ENCODE measurements at regions not wholly inside any gene's neighbourhood (a gene's known extent, or its start where the extent isn't known, plus 50 kb on each side); places are given as distances from the start of the nearest gene placed in this dataset.

- DNase-seq: no peak
- intact Hi-C loops (cut with micrococcal nuclease; ENCODE audit: unreplicated experiment): no loop called here
- no peaks in the 10 kb centered on the region for H3K36me3 Mint-ChIP-seq (ENCODE audit: insufficient read depth, unreplicated experiment)
- H3K4me3 Mint-ChIP-seq (ENCODE audit: low read depth, unreplicated experiment): no peak overlapping the region
- no peak for TF ChIP-seq CTCF (IDR thresholded peaks at IDR 0.05; ENCODE audit: unreplicated experiment)
- CTCF ChIA-PET: no interaction called here
- H3K9me3 Mint-ChIP-seq (ENCODE audit: low read depth, unreplicated experiment): no peaks in the 10 kb centered on the region
- H3K27me3 Mint-ChIP-seq (ENCODE audit: unreplicated experiment): peaks cover 83% of the 10 kb centered on the region
- BruUV-seq (replicated peaks): no TSS peak
- H3K4me1 Mint-ChIP-seq (ENCODE audit: low read depth, unreplicated experiment): no peaks in the 10 kb centered on the region
- H3K27ac Mint-ChIP-seq (ENCODE audit: unreplicated experiment): no peak overlapping the region
Measured at GRCh38 chr1:38778521-38778920, 81.1 kb downstream of the RRAGC start.

GRCh38 chr1:38778051-38778450 lies 81.5 kb downstream of the RRAGC start:
- no peaks in the 10 kb centered on the region for H3K36me3 Mint-ChIP-seq (ENCODE audit: insufficient read depth, unreplicated experiment)
- BruUV-seq (replicated peaks): no TSS peak
- H3K27me3 Mint-ChIP-seq (ENCODE audit: unreplicated experiment): peaks cover 81% of the 10 kb centered on the region
- H3K27ac Mint-ChIP-seq (ENCODE audit: unreplicated experiment): no peak overlapping the region
- CTCF ChIA-PET: interaction anchor here (0.6 kb wide), 1 partner anchor 319 kb away, joined by 3 read pairs; no protein-coding TSS in a partner anchor
- no peak overlapping the region for H3K4me3 Mint-ChIP-seq (ENCODE audit: low read depth, unreplicated experiment)
- intact Hi-C loops (cut with micrococcal nuclease; ENCODE audit: unreplicated experiment): no loop called here
- DNase-seq: no peak
- no peaks in the 10 kb centered on the region for H3K9me3 Mint-ChIP-seq (ENCODE audit: low read depth, unreplicated experiment)
- no peaks in the 10 kb centered on the region for H3K4me1 Mint-ChIP-seq (ENCODE audit: low read depth, unreplicated experiment)
- TF ChIP-seq CTCF (IDR thresholded peaks at IDR 0.05; ENCODE audit: unreplicated experiment): no peak

GRCh38 chr1:38777464-38777957 lies 82.1 kb downstream of the RRAGC start:
- CTCF ChIA-PET: interaction anchor here (0.6 kb wide), 1 partner anchor 319 kb away, joined by 3 read pairs; no protein-coding TSS in a partner anchor
- DNase-seq: no peak
- Mint-ChIP-seq H3K36me3 (ENCODE audit: insufficient read depth, unreplicated experiment) (no peaks in the 10 kb centered on the region), H3K4me3 (ENCODE audit: low read depth, unreplicated experiment) (no peak overlapping the region), H3K27ac (ENCODE audit: unreplicated experiment) (no peak overlapping the region), H3K27me3 (ENCODE audit: unreplicated experiment) (peaks cover 81% of the 10 kb centered on the region), H3K9me3 (ENCODE audit: low read depth, unreplicated experiment) (no peaks in the 10 kb centered on the region), H3K4me1 (ENCODE audit: low read depth, unreplicated experiment) (no peaks in the 10 kb centered on the region)
- BruUV-seq (replicated peaks): no TSS peak
- no peak for TF ChIP-seq CTCF (IDR thresholded peaks at IDR 0.05; ENCODE audit: unreplicated experiment)
- intact Hi-C loops (cut with micrococcal nuclease; ENCODE audit: unreplicated experiment): no loop called here

- Mint-ChIP-seq H3K4me3 (ENCODE audit: low read depth, unreplicated experiment) (no peak overlapping the region), H3K9me3 (ENCODE audit: low read depth, unreplicated experiment) (no peaks in the 10 kb centered on the region), H3K27ac (ENCODE audit: unreplicated experiment) (no peak overlapping the region), H3K27me3 (ENCODE audit: unreplicated experiment) (peaks cover 81% of the 10 kb centered on the region), H3K36me3 (ENCODE audit: insufficient read depth, unreplicated experiment) (no peaks in the 10 kb centered on the region), H3K4me1 (ENCODE audit: low read depth, unreplicated experiment) (no peaks in the 10 kb centered on the region)
- intact Hi-C loops (cut with micrococcal nuclease; ENCODE audit: unreplicated experiment): no loop called here
- no peak for DNase-seq
- CTCF ChIA-PET: no interaction called here
- no peak for TF ChIP-seq CTCF (IDR thresholded peaks at IDR 0.05; ENCODE audit: unreplicated experiment)
- no TSS peak for BruUV-seq (replicated peaks)
Measured at GRCh38 chr1:38776466-38777065, 83.0 kb downstream of the RRAGC start.

All from Calu3 (cell line).